Inferior parietal cortex (tissue), 1 donor: ENCODE measurements at regions not wholly inside any gene's neighbourhood (a gene's known extent, or its start where the extent isn't known, plus 50 kb on each side); places are given as distances from the start of the nearest gene placed in this dataset.
A peak's percentile ranks its signal among the peaks of the same experiment; 100 is the strongest.
"Not testable (repeated sequence)": the region's sequence is repeated elsewhere in the genome, so short reads cannot be mapped to it uniquely, and the experiment has no call there.

ENCODE experiments used
- DNase-seq: peaks from one replicate; pipeline ENCODE4 v3.0.0-alpha.2; 2016; ENCODE audit errors: extremely low spot score

DNA sequence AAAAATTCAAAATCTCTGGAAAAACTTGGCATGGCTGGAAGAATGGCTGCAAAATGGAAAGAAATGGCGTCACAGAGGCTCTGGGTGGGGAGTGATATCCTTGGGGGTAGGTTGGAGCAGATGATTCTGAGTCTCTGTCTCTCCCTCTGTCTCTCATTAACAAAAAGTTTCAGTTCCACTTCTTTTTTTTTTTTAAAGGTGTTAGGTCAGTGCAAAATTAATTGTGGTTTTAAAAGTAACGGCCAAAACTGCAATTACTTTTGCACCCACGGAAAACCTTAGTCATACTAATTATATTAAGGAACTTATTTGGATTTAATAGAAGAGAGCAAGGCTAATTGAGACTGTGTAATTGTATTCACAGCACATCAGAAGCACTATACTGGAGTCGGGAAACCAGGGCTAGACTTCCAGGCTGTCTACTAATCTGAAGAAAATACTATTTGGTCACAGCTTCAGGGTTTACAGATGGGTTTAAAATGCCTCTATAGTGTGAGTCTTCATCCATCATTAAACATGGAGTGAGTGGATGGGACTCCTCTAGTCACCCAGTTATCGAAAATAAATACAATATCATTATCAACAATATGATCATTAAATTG lies 289.1 kb upstream of the PLD5 start:
- DNase-seq, result no peak

DNA sequence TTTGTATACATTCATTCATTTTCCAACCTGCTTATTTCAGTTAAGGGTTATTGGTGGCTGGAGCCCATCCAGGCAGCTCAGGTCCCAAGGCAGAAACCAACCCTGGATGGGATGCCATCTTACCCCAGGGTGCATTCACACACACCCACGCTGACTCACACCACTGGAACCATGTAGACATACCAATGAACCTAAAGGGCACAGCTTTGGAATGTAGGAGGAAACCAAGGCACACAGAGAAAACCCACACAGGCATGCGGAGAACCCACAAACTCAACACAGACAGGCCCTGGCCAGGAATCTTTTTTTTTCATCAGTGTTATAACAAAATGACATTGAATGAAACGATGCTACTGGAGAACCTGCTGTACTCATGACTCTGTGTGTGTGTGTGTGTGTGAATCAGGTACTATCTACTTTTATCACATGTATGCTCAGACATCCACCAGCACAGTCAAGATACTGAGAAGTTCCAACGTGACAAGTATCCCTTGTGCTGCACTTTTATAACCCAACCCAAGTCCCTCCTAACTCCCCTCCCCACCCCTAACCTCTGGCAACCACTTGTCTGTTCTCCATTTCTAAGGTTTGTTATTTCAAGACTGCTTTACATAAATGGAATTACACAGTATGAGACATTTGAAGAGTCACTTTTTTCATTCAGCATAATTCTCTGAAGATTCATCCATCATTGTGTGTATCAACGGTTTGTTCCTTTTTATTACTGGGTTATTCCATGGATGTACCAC lies 286.8 kb upstream of the PLD5 start:
- no peak for DNase-seq

DNA sequence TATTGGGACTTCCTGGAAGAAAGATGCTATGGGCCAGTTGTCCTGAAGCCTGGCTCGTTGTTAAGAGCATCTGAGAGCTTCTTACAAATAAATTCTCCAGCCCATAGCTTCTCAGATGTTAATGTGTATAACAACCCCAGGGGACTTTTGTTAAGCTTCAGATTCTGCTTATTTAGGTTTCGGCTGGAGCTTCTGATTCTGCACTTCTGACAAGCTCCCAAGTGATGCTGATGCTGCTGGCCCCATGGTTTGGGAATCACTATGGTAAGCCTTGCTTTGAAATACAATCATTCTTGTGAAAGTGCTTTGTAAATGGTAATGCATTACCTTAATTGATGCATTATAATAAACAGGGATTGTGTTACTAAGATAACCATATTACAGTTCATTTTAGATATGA lies 281.8 kb upstream of the PLD5 start:
- no peak for DNase-seq

DNA sequence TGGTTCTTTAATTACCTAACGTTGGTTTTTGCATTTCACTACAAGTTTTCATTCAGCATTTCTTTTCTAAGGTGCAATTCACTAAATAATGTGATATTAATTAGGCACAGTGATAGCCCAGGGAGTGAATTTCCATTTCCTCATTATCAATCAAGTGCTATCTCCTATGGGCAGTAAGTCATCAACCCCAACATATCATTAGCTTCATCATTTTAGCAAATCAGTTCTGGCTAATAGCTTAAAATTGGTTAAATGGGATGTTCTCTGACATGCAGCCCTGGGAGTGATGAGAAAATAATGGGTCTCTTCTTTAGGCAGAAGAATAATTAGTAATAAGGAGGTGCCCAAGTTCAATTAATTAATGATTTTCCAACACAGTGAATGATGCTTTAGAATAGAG lies 280.9 kb upstream of the PLD5 start:
- DNase-seq, result not testable (repeated sequence)

DNA sequence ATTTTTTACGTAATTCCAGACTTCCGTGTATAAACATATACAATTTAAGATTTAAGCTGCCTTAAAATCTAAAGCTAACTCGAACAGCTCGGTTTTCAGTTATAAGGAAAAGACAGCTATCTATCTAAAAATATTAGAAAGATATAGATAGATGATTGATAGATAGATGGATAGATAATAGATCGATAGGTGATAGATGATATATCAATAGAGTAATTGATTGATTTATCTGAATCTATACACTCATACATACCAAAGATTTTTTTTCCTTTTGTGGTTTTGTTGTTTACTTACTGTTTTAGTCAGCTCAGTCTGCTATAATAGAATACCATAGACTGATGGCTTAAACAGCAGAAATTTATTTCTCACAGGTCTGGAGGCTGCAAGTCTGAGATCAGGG lies 278.5 kb upstream of the PLD5 start:
- DNase-seq, result no peak

DNA sequence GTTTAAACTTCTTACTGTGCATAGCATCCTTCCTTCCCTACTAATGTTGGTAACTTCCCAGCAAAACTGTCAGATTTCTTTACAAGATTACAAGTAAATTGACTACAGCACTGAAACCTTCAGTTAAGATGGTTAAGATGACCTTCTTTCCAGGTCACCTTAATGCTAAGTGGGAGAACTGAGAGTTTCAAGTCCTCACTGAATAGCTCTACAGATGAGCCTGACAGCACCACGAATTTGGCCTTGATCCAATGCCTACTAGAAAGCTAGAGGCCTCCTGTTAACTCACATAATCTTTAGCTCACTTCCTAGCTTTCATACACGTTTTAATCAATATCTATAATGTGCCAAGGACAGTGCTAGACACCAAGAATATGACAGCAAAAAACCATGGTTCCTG lies 276.0 kb upstream of the PLD5 start:
- DNase-seq, result no peak

DNA sequence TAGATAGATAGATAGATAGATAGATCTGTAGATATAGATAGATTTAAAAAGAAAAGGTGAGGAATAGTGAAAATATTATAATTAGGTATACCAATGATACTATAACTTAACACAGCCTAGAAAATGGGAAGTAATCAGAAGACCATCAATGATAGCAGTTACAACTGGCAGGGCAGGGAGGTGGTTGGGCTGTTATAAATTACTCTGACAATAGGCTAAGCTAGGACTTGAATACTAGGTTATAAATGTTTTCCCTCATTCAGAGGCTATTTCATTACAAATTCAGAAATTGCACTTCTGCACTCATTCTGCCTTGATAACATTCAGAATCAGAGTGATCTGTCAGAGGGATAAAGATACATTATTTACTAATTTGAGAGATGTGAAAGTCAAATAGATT lies 273.4 kb upstream of the PLD5 start:
- no peak for DNase-seq

DNA sequence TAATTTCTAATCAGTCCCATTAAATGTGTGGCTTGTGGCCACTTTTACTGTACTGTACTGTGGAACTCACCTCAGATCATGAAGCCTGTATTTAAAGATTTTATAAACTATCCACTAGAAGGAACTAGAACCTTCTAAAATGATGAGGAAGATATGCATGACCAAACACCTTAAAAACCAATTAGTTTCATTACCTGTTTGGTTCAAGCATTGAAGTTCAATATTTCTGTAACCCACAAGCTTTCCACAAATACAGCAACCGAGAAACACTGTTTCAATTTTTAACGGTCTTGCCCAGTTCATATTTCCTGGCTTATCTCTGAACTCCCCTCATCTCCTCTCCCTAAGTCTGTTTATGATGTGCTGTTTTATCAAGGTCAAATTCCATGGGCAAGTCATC lies 264.3 kb upstream of the PLD5 start:
- no peak for DNase-seq

DNA sequence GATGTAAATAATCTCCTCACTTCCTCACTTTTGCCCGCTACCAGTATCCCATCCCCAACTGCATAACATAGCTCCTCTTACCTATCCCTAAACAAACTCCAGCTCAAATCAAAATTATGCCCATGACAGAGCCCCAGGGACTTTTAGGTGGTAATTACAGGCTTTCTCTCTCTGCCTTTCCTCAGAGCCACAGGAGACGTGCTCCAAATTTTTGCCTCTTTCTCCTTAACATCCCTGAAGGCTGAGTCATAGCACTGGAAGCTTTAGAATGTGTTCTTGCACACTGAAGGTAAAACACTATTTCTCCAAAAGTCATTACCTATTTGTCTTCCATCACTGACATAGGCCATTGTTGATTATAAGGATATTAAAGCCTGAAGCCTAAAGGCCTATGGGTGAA lies 263.5 kb upstream of the PLD5 start:
- DNase-seq, result no peak

DNA sequence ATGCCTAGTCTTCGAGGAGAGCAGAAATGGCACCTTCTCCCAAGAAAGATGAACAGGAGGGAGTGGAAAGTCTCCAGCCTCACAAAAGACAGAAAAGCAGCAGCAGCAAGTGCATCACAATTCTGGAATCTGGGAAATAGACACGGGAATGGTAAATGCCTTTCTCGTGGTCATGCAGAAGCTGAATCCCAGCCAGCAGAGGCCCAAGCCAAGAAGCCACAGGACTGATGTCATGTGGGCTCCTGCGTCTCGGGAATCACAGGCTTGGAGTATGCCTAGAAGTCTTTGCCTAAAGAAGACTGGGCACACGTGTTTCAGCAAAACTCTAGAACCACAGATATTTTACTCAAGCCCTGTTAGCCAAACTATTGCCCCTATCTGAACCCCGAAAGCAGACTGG lies 260.3 kb upstream of the PLD5 start:
- no peak for DNase-seq

DNA sequence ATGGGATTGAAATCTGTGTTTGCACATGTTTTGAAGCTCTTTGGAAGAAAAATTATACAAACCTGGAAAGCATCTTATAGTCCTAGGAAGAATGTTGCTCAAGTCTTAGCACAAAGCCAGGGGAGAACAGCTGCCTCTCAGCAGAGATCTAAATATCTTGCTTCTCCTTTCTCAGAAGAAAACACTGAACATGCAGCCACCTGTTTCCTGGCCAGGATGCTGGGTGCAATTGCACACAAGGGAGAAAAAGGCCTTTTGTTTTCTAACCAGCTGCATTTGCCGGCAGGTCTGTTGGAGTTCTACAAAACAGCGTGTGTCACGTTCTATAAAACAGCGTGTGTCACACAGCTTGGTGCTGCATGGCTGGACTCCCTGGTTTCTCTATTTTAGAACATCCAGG lies 259.6 kb upstream of the PLD5 start:
- peak; percentile 21 for DNase-seq

DNA sequence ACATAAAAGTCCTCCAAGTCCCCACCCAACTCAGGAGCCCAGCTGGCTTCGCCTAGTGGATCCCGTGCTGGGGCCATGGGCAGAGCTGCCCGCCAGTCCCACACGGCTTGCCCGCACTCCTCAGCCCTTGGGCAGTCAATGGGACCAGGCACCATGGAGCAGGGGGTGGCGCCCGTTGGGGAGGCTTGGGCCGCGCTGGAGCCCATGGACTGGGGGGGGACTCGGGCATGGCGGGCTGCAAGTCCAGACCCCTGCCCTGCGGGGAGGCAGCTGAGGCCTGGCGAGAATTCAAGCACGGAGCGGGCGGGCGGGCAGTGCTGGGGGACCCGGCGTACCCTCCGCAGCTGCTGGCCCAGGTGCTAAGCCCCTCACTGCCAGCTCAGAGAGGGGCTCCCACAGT lies 249.8 kb upstream of the PLD5 start:
- DNase-seq, result no peak

DNA sequence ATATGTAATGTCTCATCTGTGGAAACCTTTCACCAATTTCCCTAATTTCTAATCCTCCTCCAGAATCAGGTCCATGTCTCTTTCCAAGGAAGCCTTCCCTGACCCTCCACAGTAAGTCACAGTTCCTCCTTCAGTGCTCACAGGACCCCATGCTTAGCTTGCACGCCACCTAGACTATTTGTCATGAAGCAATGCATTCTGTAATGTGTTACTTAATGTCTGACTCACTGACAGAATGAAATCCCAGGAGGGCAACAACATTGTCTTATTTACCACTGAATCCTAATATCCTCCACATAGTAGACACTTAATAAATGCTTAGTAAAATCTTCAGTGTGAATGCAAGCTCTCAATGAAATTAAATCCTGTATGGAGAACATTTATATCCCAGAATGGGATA lies 245.9 kb upstream of the PLD5 start:
- no peak for DNase-seq

DNA sequence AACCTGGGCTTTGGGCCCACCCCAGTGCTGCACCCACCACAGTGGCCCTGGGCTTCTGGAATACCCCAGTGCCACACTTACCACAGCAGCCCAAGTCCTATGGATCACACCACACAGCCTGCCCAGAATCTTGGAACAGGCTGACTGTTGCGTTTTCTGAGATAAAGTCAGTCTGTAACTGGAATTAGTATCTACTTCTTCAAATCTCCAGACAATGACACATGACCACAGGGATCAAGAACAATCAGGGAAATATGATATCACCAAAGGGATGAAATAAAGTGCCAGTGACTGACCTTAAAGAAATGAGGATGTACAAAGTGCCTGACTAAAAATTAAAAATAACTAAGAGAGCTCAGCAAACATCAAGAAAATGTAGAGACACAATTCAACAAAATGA lies 239.7 kb upstream of the PLD5 start:
- no peak for DNase-seq

DNA sequence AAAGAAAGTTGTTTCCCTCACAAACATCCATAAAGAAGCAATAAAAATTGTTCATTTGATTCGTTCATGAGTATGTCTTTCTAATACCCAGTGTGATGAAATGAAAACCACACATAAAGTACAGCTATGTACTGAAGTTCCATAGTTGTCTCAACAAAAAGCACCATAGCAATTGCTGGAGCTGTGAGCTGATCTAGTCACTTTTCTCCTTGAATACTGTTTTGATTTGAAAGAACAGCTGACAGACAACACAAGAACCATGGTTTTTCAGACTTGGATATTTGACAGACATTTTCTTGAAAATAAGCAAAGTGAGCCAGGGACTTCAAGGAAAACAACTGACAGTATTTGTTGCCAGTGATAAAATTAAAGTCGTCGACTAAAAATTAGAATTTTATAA lies 237.1 kb upstream of the PLD5 start:
- DNase-seq, result no peak

DNA sequence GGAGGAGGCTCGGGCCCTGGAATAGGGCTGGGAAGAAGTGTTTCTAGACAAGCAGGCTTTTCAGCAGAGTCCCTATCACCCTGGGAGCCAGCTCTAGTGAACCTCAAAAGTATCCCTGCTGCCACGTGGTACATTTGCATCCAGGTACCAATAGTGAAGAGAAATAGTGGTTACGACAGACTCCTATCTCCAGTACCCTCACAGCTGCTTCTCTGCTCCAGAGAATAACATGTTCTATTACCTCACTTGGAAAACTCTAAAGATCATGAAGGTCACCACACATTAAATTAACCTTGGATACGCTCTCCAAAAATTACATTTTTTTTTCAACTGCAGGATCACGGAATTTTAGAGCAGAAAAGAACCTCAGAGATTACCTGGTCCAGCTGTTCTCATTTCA lies 230.4 kb upstream of the PLD5 start:
- no peak for DNase-seq

DNA sequence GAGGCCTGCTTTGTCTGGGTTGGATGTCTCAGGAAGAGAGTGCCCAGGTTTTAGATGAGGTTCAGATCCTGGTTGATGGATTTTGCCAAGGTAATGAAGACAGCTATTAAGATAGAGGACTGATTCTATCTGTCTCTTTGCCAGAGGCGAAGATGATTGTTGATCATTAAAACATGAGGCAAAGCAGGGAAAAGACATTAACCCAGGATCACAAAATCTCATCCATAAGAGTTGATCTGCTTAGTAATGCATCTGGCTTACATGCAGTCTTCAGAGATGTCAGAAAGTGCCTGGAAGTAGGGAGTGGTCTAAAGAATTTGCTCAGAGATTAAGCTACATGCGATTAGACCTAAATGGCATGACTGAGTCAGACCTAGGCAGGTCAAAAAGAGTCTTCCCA lies 229.6 kb upstream of the PLD5 start:
- DNase-seq, result no peak

DNA sequence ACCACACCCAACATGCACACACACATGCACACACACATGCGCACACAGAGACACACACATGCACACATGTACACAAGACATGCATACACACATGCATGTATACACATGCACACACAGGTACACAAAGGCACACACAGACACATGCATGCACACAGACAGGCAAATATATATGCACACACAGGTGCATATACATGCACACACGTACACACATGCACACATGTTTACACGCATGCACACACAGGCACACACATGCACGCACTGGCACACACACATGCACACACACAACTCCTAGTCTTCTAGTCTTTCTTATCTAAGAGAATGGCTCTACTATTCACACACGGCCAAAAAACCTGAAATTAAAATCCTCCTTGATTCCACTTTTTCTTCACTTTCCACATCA lies 222.7 kb upstream of the PLD5 start:
- DNase-seq, result no peak

DNA sequence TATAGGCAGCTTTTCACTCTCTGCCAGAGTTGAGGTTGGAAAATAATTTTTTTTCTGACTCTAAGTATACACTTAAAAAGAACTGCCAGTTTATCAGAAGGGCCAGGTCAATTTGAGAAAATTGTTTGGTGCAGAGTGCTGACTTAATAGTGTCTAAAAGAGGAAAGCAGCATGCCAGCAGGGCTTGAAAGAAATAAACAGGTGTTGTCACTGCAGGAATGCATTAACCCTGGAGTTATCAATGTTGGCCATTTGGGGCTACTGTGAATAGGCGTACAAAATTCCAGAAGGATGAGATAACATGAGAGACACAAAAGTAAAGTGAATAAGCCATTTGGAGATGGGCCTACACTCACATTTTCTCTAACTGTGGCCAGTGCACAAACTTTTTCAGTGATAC lies 220.6 kb upstream of the PLD5 start:
- no peak for DNase-seq

DNA sequence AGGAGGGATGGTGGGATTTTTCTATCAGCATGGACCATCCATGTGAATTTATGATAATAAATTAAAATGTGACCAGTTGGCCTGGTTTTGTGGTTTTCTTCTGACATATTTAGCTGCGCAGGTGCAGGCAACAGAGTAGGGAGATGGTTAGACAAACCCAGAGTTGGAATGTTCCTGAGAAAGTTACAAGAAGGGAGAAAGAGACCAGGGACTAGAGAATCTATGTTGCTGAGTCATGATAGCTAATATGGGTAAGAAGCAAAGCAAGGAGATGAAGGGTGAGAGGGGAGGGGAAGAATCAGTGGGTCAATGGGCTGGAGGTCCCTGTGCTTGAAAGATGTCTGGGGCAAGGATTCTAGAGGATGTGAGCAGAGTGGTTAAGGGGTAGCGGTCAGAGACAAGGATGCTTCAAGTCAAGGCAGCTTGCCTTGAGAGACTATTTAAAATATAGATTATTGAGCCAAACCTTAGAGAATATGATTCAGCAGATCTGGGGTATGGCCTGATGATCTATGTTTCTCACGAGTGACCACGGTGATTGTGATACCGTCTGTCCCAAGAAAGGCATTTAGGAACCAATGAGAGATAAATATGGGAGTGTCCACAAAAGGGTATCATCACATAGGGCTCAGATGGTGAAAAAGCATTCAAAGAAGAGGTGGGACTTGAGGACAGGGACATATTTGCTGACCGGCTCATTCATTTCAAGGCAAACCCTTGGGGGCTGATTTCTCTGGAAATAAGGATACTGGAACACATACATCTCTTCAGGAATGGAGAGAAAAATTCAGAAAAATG lies 219.7 kb upstream of the PLD5 start:
- DNase-seq, result no peak

DNA sequence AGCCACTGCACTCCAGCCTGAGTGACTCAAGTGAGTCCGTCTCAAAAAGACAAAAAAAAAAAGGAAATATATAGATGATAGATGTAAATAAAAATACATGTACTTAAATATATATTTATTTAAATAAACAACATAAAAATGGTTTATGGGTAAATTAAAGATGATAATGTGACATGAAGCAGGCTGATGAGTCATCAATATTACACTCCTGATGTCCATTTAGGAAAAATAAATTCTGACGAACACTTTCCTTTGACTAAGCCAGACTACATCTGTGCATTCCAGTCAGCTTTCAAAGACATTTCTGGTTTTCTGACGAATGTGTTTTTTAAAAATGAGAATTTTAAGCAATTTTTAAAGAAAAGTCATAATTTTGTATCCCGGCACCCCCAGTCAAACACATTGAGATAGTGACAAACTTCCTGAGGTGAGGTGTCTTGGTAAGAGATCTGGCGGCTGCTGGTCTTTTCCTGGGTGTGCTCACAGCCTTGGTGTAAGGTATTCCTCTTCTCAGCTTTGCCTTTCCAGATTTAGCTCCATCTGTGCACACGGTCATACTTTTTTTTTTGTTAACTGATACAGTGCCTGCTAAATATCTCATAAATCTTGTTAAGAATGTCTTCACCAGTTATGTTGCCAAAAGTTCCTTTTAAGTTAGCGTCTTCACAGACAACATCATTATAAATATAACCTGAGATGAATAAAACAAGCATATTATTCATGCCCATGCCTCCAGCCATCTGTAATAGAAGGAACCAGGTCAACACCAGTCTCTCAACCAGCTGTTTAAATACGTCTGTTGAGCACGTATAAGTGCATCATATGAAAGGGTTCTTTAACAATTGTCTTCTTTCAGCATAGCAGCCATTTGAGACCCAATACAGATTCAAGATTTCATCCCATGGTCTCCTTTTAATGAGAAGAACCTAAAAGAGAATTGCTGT lies 214.5 kb upstream of the PLD5 start:
- DNase-seq, result no peak

DNA sequence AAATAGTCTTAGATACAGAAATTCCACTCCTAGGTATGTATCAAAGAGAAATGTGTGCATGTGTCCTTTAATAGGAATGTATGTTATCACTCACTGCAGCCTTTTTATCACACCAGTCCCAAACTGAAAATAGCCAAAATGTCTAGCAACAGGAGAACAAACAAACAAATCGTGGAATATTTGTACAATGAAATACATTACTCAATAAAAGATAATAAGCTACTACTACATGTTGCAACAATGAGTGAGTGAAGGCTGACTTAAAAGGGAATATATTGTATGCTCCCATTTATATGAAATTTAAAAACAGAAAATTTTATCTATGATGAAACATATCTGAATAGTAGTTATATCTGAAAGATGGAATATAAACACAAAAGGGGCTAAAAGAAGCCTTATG lies 212.1 kb upstream of the PLD5 start:
- DNase-seq, result no peak
